Kidney epithelial cell (primary cell): ENCODE measurements at regions not wholly inside any gene's neighbourhood (a gene's known extent, or its start where the extent isn't known, plus 50 kb on each side); places are given as distances from the start of the nearest gene placed in this dataset.
"Not testable (repeated sequence)": the region's sequence is repeated elsewhere in the genome, so short reads cannot be mapped to it uniquely, and the experiment has no call there.

Experiments used
- DNase-seq: peaks from one replicate; pipeline ENCODE4 v3.0.0-alpha.2; 2010; ENCODE audit warnings: low read depth
- H3K27me3 ChIP-seq: 2 replicates; pipeline ENCODE4 v1.6.0; 2011; ENCODE audit warnings: low read length; ENCODE audit not compliant: control insufficient read depth, insufficient read depth
- H3K36me3 ChIP-seq: 2 replicates; pipeline ENCODE4 v1.5.1; 2011; ENCODE audit warnings: low read length; ENCODE audit not compliant: control insufficient read depth, insufficient read depth
- H3K4me3 ChIP-seq: 2 replicates; pipeline ENCODE4 v1.5.1; 2011; ENCODE audit warnings: low read depth, mild to moderate bottlenecking, control low read depth, low read length
- TF ChIP-seq, protein P1 (sequence below): IDR thresholded peaks from 2 replicates; pipeline ENCODE4 v1.5.1; 2011; ENCODE audit warnings: mild to moderate bottlenecking, moderate library complexity, low read length, control low read depth, inconsistent platforms; ENCODE audit not compliant: insufficient read depth, poor library complexity, severe bottlenecking

DNA sequence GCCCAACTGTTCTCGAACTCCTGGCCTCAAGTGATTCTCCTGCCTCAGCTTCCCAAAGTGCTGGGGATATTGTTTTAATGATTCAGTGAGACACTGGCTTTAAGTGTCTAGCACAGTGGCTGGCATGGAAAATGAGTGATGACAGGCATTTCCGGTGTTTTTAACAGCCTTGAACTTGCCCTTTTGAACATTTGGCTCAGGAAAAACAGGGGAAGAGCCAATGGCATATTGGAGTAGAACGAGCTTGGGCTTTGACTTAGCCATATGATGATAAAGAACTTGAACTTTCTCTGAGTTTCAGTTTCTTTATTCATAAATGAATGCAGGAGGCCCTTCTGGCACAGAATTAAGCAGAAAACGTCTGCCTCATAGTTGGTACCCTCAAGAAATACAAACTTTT lies 145.0 kb upstream of the HS3ST4 start:
- no peaks in the 10 kb centered on the region for H3K27me3 ChIP-seq
- no peak overlapping the region for H3K4me3 ChIP-seq
- no peaks in the 10 kb centered on the region for H3K36me3 ChIP-seq
- TF ChIP-seq, protein P1, sequence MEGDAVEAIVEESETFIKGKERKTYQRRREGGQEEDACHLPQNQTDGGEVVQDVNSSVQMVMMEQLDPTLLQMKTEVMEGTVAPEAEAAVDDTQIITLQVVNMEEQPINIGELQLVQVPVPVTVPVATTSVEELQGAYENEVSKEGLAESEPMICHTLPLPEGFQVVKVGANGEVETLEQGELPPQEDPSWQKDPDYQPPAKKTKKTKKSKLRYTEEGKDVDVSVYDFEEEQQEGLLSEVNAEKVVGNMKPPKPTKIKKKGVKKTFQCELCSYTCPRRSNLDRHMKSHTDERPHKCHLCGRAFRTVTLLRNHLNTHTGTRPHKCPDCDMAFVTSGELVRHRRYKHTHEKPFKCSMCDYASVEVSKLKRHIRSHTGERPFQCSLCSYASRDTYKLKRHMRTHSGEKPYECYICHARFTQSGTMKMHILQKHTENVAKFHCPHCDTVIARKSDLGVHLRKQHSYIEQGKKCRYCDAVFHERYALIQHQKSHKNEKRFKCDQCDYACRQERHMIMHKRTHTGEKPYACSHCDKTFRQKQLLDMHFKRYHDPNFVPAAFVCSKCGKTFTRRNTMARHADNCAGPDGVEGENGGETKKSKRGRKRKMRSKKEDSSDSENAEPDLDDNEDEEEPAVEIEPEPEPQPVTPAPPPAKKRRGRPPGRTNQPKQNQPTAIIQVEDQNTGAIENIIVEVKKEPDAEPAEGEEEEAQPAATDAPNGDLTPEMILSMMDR, result no peak
- no peak for DNase-seq

DNA sequence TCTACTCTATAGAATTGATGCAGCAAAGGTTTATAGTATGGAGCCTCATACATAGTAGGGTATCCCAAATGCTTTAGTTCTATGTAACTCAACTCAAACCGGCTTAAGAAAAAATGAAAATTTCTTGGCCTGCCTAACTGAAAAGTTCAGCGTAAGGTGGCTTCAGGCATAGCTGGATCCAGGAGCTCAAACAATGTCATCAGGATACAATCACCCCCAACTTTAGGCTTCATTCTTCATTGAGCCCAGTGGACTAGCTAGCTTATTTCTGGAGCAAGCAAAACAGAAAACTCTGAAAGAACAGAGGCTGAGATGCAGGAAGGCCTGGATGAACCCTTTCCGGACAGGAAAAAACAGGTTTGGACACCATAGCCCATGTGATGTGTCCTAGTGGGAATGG lies 147.5 kb upstream of the HS3ST4 start:
- H3K27me3 ChIP-seq, result no peaks in the 10 kb centered on the region
- TF ChIP-seq, protein P1, result no peak
- H3K36me3 ChIP-seq, result no peaks in the 10 kb centered on the region
- H3K4me3 ChIP-seq, result no peak overlapping the region
- no peak for DNase-seq

GRCh38 chr16:25542306-25542705 lies 149.5 kb upstream of the HS3ST4 start:
- TF ChIP-seq, protein P1, result no peak
- no peaks in the 10 kb centered on the region for H3K36me3 ChIP-seq
- no peaks in the 10 kb centered on the region for H3K27me3 ChIP-seq
- H3K4me3 ChIP-seq, result no peak overlapping the region
- DNase-seq, result no peak

DNA sequence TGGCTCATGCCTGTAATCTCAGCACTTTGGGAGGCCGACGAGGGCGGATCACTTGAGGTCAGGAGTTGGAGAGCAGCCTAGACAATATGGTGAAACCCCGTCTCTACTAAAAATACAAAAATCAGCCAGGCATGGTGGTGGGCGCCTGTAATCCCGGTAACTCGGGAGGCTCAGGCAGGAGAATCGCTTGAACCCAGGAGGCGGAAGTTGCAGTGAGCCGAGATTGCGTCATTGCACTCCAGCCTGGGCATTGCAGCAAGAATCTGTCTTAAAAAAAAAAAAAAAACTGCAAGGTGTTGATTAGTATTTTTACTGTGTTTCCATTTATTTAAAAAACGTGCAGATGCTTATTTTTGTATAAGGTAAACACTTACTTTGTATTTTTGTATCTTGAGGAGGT lies 152.0 kb upstream of the HS3ST4 start:
- DNase-seq, H3K27me3 ChIP-seq, H3K36me3 ChIP-seq, H3K4me3 ChIP-seq: not testable (repeated sequence)

DNA sequence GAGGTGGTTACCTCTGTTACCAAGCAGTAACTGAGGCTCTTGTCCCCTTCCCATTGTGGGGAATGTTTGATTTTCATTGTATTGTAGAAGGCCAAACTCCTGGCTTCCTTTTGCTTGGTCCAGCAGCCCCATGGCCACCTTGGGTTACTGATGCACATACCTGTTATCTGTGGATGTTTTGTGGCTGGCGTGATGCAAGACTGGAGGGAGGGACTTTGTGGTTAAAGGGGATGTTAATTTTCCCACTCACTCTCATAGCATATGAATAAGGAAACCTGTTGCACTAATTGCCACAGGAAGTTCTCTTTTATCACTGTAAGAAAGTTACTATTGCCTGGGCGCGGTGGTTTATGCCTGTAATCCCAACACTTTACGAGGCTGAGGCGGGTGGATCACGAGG lies 168.6 kb upstream of the HS3ST4 start:
- Histone ChIP-seq H3K27me3 (no peaks in the 10 kb centered on the region), H3K36me3 (no peaks in the 10 kb centered on the region), H3K4me3 (no peak overlapping the region)
- no peak for DNase-seq
- TF ChIP-seq, protein P1, result no peak

- DNase-seq, result no peak
- TF ChIP-seq, protein P1, result no peak
- Histone ChIP-seq H3K4me3 (no peak overlapping the region), H3K27me3 (no peaks in the 10 kb centered on the region), H3K36me3 (no peaks in the 10 kb centered on the region)
Observed at GRCh38 chr16:25512041-25512440, 179.7 kb upstream of the HS3ST4 start.
